ENCODE measurements at regions not wholly inside any gene's neighbourhood (a gene's known extent, or its start where the extent isn't known, plus 50 kb on each side); places are given as distances from the start of the nearest gene placed in this dataset.

DNA sequence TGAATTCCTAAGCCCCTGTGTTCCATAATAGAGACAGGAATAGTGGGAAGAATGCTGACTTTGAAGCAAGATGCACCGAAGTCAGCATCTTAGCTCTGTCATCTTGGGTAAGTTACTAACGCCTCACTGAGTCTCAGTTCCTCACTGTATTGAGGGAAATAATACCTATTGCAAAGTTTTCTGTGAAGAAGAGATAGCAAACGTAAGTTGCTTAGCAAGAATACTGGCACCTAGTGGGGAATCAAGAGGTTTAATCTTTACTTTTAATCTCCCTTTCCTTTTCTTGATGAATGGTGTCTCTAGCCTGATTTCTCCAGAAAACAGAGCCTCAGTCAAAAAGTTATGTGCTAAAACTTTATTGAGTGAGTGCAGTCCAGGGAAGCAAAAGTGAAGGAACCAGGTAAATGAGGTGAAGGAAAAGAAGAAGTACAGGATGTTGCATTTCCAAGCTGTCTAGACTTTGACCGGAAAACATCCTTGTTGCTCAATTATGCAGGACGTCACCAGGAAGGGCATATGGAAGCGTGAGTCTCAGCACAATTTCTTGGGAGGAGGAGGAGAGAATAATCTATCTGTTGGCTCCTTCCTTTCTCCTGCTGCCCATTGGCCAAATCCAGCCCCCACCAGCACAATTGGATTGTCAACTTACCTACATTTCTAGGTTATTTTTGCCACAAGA is 210.0 kb downstream of the B3GLCT start:
- H3K4me1 ChIP-seq = no peaks in the 10 kb centered on the region
- intact Hi-C loops (cut with micrococcal nuclease) = no loop called here
- TF ChIP-seq, protein P1, sequence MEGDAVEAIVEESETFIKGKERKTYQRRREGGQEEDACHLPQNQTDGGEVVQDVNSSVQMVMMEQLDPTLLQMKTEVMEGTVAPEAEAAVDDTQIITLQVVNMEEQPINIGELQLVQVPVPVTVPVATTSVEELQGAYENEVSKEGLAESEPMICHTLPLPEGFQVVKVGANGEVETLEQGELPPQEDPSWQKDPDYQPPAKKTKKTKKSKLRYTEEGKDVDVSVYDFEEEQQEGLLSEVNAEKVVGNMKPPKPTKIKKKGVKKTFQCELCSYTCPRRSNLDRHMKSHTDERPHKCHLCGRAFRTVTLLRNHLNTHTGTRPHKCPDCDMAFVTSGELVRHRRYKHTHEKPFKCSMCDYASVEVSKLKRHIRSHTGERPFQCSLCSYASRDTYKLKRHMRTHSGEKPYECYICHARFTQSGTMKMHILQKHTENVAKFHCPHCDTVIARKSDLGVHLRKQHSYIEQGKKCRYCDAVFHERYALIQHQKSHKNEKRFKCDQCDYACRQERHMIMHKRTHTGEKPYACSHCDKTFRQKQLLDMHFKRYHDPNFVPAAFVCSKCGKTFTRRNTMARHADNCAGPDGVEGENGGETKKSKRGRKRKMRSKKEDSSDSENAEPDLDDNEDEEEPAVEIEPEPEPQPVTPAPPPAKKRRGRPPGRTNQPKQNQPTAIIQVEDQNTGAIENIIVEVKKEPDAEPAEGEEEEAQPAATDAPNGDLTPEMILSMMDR (IDR thresholded peaks at IDR 0.05; ENCODE audit: borderline replicate concordance) = peak; percentile 7
- DNase-seq = no peak
- no peaks in the 10 kb centered on the region for H3K36me3 ChIP-seq
- H3K4me3 ChIP-seq = no peak overlapping the region
- H3K27ac ChIP-seq (replicated peaks) = no peak overlapping the region
- H3K9me3 ChIP-seq (replicated peaks) = no peaks in the 10 kb centered on the region
- H3K27me3 ChIP-seq (ENCODE audit: low read depth) = peaks cover 20% of the 10 kb centered on the region

DNA sequence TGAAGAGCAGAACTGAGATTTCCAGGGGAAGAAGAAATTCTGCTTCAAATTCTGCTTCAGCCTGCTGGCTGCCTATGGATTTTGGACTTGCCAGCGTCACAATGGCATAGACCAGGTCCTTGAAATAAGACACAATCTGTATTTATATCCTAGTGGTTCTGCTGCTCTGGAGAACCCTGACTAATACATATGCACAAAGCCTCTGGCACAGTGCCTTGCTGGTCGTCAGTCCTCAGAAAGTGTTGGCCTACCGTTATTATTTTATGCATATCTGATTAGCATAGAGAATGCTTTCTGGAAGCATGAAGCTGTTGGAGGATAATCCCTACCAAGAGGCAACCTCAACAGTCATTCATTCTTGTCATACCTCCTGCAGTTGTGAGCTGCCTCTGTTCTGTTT is 213.7 kb downstream of the B3GLCT start:
- no peaks in the 10 kb centered on the region for H3K4me1 ChIP-seq
- no peaks in the 10 kb centered on the region for H3K36me3 ChIP-seq
- no peaks in the 10 kb centered on the region for H3K9me3 ChIP-seq (replicated peaks)
- H3K4me3 ChIP-seq = no peak overlapping the region
- H3K27ac ChIP-seq (replicated peaks) = no peak overlapping the region
- intact Hi-C loops (cut with micrococcal nuclease) = no loop called here
- no peak for DNase-seq
- TF ChIP-seq, protein P1 (IDR thresholded peaks at IDR 0.05; ENCODE audit: borderline replicate concordance) = no peak
- H3K27me3 ChIP-seq (ENCODE audit: low read depth) = peaks cover 20% of the 10 kb centered on the region

DNA sequence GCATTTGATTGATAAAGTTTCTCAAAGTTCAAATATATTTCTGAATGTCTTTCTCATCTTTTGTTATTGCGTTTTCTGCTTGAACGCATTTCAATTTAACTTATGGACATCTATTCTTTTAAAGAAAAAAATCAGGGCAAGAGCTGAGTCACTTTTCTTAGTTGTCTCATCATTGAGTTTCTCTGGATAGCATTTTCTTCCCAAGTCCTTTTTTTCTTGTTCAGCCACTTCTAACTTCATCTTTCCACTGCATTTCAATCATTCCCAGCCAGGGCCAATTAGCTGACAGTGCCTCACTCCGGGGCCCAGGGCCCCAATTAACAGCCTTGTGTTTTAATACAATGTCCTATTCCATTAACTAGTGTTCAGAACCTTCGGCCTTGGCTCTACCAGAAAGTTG is 216.3 kb downstream of the B3GLCT start:
- Histone ChIP-seq H3K36me3 (no peaks in the 10 kb centered on the region), H3K27ac (replicated peaks) (no peak overlapping the region), H3K27me3 (ENCODE audit: low read depth) (peaks cover 17% of the 10 kb centered on the region), H3K4me1 (no peaks in the 10 kb centered on the region), H3K9me3 (replicated peaks) (no peaks in the 10 kb centered on the region), H3K4me3 (no peak overlapping the region)
- no peak for DNase-seq
- intact Hi-C loops (cut with micrococcal nuclease) = no loop called here
- TF ChIP-seq, protein P1 (IDR thresholded peaks at IDR 0.05; ENCODE audit: borderline replicate concordance) = no peak

DNA sequence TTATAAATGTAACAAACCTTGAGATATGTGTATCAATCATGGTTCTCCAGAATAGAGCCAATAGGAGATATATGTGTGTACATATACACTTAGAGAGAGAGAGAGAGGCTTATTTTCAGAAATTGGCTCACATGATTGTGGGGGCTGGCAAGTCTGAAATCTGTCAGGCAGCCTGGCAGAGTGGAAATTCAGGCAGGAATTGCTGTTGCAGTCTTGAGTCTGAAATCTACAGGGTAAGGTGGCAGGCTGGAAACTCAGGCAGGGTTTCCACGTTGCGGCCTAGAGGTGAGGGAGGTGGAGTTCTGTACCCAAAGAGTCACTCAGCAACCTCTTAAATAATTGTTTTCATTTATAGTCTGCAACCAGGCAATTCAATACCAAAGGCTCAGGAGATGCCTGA is 218.4 kb downstream of the B3GLCT start:
- no peaks in the 10 kb centered on the region for H3K4me1 ChIP-seq
- intact Hi-C loops (cut with micrococcal nuclease) = no loop called here
- TF ChIP-seq, protein P1 (IDR thresholded peaks at IDR 0.05; ENCODE audit: borderline replicate concordance) = no peak
- H3K36me3 ChIP-seq = no peaks in the 10 kb centered on the region
- no peak overlapping the region for H3K27ac ChIP-seq (replicated peaks)
- no peaks in the 10 kb centered on the region for H3K9me3 ChIP-seq (replicated peaks)
- DNase-seq = no peak
- H3K4me3 ChIP-seq = no peak overlapping the region
- H3K27me3 ChIP-seq (ENCODE audit: low read depth) = peaks cover 10% of the 10 kb centered on the region

DNA sequence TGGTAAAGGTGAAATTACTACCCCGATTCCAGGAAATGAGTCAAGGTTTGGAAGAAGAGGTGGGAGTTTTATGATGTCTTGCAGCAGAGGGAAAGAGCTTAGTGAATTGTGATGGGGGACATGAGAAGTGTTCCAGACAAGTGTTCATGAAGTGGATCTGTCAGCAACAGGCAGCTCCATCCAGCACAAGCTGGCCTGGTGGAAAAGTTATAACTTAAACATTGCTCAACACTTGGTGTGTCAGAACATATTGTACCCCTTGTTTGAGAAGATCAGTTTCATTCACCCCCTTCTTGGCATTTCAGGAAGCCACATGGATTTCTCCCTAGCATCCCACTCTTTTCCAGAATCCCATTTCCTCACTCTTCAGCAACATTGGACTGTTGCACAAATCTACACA is 222.0 kb downstream of the B3GLCT start:
- no peaks in the 10 kb centered on the region for H3K36me3 ChIP-seq
- DNase-seq = no peak
- no peaks in the 10 kb centered on the region for H3K27me3 ChIP-seq (ENCODE audit: low read depth)
- no peaks in the 10 kb centered on the region for H3K9me3 ChIP-seq (replicated peaks)
- intact Hi-C loops (cut with micrococcal nuclease) = loop anchor here (5.0 kb wide), 1 partner anchor 189 kb away; no protein-coding TSS in a partner anchor
- H3K27ac ChIP-seq (replicated peaks) = no peak overlapping the region
- H3K4me3 ChIP-seq = no peak overlapping the region
- no peaks in the 10 kb centered on the region for H3K4me1 ChIP-seq
- TF ChIP-seq, protein P1 (IDR thresholded peaks at IDR 0.05; ENCODE audit: borderline replicate concordance) = no peak

Measured in left ventricle myocardium inferior (tissue), 1 donor.